ENCODE measurements at regions not wholly inside any gene's neighbourhood (a gene's known extent, or its start where the extent isn't known, plus 50 kb on each side); places are given as distances from the start of the nearest gene placed in this dataset.

DNA sequence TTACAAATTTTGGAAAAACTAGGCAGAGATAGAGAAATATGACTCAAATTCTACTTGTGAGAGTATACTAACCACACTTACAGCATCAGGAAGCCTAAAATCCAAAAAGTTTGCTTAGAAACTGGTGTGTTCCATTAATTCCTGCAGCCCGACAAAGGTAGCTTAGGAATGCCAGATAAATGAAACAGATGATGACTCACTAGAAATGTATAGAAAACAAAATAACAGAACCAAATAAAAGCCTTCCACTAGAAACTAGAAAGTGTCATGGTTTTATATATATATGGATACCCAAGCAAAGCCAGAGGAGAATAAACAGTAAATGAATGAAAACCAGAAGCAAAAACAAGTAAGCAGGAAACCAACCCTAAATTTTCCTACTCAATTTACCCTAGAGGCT lies 272.2 kb upstream of the PRDM9 start:
- TF ChIP-seq, protein P1, sequence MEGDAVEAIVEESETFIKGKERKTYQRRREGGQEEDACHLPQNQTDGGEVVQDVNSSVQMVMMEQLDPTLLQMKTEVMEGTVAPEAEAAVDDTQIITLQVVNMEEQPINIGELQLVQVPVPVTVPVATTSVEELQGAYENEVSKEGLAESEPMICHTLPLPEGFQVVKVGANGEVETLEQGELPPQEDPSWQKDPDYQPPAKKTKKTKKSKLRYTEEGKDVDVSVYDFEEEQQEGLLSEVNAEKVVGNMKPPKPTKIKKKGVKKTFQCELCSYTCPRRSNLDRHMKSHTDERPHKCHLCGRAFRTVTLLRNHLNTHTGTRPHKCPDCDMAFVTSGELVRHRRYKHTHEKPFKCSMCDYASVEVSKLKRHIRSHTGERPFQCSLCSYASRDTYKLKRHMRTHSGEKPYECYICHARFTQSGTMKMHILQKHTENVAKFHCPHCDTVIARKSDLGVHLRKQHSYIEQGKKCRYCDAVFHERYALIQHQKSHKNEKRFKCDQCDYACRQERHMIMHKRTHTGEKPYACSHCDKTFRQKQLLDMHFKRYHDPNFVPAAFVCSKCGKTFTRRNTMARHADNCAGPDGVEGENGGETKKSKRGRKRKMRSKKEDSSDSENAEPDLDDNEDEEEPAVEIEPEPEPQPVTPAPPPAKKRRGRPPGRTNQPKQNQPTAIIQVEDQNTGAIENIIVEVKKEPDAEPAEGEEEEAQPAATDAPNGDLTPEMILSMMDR (IDR thresholded peaks at IDR 0.05; ENCODE audit: low read depth, low read length, poor library complexity, severe bottlenecking): no peak
- TF ChIP-seq EZH2phosphoT487 (IDR thresholded peaks at IDR 0.05; ENCODE audit: borderline replicate concordance, low read length): no peak

All from DOHH2 (cell line).